Mucosa of descending colon (tissue), 3 donors: ENCODE measurements at regions not wholly inside any gene's neighbourhood (a gene's known extent, or its start where the extent isn't known, plus 50 kb on each side); places are given as distances from the start of the nearest gene placed in this dataset.

Source experiments
- ATAC-seq: fragments of 200-7000 bp; cut with Tn5 transposase; one replicate; pipeline ENCODE4 v1.9.1; 2020; ENCODE audit warnings: mild to moderate bottlenecking, moderate library complexity
- DNase-seq, 3 donors: peaks; one replicate each; pipeline ENCODE4 v3.0.0-alpha.2; 2020
- H3K36me3 ChIP-seq: fragments of 200-600 bp; one replicate; pipeline ENCODE4 v1.8.0; 2021; ENCODE audit warnings: low read depth, mild to moderate bottlenecking
- H3K4me1 ChIP-seq: fragments of 200-600 bp; one replicate; pipeline ENCODE4 v1.8.0; 2021; ENCODE audit warnings: low read depth, mild to moderate bottlenecking
- H3K4me3 ChIP-seq: fragments of 200-600 bp; one replicate; pipeline ENCODE4 v1.8.0; 2021; ENCODE audit warnings: mild to moderate bottlenecking
- H3K9me3 ChIP-seq: fragments of 200-600 bp; one replicate; pipeline ENCODE4 v1.8.0; 2021; ENCODE audit warnings: mild to moderate bottlenecking
- intact Hi-C, 2 donors: fragments of 100-400 bp; cut with DNase I in 1 of 2; cut with micrococcal nuclease in 1 of 2; formaldehyde crosslinking; loops; one replicate each; pipeline versions ENCODE4 v1.11.0 to v1.11.1; 2022; cut with DNase I, micrococcal nuclease
- TF ChIP-seq, protein P1 (sequence below): fragments of 200-600 bp; IDR thresholded peaks from one replicate; pipeline ENCODE4 v1.8.0; 2022; ENCODE audit warnings: antibody characterized with exemption, mild to moderate bottlenecking
- donor health status: DM: no; HTN: no; CAD: no; lungs with moderate emphysema.
- donor health status: DM: no; HTN: no; CAD: no.
- donor health status: DM: no; HTN: yes; CAD: no.

DNA sequence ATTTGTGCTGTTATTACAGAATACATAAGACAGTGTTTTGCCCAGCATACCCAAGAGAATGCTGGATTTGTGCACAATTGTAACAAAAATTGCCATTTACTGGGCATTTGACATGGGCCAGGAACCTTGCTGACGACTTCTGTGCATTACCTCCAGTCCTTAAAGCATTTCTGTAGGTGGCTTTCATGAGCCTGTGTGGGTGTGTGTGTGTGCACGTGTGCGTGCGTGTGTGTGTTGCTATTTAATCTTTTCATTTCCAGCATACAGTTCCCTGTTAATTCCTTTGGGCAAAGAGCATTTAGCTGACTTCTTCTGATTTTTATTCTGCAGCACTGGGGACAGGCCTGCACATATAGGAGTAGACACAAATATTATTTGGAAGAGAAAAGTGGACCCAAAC, 134.4 kb downstream of the CYLD start:
- no peak for DNase-seq
- TF ChIP-seq, protein P1, sequence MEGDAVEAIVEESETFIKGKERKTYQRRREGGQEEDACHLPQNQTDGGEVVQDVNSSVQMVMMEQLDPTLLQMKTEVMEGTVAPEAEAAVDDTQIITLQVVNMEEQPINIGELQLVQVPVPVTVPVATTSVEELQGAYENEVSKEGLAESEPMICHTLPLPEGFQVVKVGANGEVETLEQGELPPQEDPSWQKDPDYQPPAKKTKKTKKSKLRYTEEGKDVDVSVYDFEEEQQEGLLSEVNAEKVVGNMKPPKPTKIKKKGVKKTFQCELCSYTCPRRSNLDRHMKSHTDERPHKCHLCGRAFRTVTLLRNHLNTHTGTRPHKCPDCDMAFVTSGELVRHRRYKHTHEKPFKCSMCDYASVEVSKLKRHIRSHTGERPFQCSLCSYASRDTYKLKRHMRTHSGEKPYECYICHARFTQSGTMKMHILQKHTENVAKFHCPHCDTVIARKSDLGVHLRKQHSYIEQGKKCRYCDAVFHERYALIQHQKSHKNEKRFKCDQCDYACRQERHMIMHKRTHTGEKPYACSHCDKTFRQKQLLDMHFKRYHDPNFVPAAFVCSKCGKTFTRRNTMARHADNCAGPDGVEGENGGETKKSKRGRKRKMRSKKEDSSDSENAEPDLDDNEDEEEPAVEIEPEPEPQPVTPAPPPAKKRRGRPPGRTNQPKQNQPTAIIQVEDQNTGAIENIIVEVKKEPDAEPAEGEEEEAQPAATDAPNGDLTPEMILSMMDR, result no peak
- Histone ChIP-seq H3K4me1 (no peaks in the 10 kb centered on the region), H3K36me3 (no peaks in the 10 kb centered on the region), H3K4me3 (no peak overlapping the region), H3K9me3 (no peaks in the 10 kb centered on the region)
- ATAC-seq, result no peak
- intact Hi-C loops, result no loop called here

DNA sequence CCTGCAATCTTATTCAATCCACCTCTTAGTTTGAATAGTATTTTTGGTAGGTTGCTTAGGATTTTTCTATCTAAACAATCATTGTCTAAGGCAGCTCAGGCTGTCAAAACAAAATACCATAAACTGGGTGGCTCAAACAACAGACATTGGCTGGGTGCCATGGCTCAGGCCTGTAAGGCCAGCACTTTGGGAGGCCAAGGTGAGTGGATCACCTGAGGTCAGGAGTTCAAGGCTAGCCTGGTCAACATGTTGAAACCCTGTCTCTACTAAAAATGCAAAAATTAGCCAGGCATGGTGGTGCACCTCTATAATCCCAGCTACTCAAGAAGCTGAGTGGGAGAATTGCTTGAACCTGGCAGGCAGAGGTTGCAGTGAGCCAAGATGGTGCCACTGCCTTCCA, 126.7 kb downstream of the CYLD start:
- no peak for ATAC-seq
- TF ChIP-seq, protein P1, result no peak
- H3K9me3 ChIP-seq, result no peaks in the 10 kb centered on the region

DNA sequence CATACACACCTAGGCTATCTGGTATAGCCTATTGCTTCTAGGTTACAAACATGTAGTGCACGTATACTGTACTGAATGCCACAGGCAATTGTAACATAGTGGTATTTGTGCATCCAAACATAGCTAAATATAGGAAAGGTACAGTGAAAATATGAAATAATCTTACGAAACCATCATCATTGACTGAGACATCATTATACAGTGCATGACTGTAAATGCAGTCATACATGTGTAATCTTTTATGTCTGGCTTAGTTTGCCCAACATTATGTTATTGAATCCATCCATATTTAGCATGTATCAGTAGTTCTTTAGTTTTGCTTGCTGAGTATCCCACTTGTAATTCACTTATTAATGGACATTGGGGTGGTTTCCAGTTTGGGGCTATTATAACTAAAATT, 124.9 kb downstream of the CYLD start:
- no peaks in the 10 kb centered on the region for H3K36me3 ChIP-seq
- intact Hi-C loops, result no loop called here
- DNase-seq (no peak), ATAC-seq (no peak)
- no peak overlapping the region for H3K4me3 ChIP-seq
- TF ChIP-seq, protein P1, result no peak
- no peaks in the 10 kb centered on the region for H3K9me3 ChIP-seq
- H3K4me1 ChIP-seq, result no peaks in the 10 kb centered on the region

More for the DNA sequence above, 126.7 kb downstream of the CYLD start:
- Histone ChIP-seq H3K4me3 (no peak overlapping the region), H3K36me3 (no peaks in the 10 kb centered on the region), H3K4me1 (no peaks in the 10 kb centered on the region)
- no peak for DNase-seq
- intact Hi-C loops, result no loop called here

DNA sequence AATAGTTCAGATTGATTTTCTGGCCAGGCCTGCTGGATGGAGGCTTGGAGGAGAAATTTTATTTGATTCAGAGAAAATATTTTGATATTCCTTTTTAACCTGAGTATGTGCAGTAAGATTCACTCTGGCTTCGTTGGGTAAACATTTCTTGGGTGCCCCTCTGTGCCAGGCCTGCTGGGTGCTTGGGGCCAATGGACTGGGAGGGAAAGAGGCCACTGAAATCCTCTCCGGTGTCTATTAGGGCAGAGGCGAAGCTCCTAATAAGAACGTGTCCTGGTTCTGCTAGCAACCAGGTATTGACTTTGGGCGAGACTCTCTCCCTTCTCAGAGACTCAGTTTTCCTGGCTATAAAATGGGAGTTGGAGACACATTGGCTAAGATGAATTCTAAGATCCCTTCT, 122.5 kb downstream of the CYLD start:
- Histone ChIP-seq H3K9me3 (no peaks in the 10 kb centered on the region), H3K4me1 (no peaks in the 10 kb centered on the region), H3K36me3 (no peaks in the 10 kb centered on the region), H3K4me3 (no peak overlapping the region)
- intact Hi-C loops, result no loop called here
- ATAC-seq (no peak), DNase-seq (no peak)
- TF ChIP-seq, protein P1, result no peak

DNA sequence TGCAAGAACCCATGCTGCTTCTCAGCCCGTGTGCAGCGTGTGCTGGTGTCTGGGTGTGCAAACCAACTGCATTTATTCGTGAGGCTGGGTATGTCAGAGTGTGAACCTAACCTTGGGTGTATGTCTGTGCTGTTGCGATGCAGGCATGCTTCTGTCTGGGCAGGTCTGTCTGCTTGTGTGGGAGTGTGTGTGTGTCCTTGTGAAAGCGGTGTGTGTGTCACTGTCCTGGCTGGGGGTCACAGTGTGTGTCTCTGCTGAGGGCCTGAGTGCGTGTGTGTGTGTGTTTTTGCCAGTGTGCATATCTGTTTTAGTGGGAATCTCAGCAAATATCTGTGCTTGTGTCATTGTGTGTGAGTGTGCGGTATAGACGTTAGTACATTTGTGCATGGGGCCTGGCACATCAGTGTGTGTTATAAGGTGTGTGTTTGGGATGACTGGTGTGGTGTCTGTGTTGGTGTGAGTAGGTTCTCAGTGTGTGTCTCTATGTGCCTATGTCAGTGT, 121.8 kb downstream of the CYLD start:
- TF ChIP-seq, protein P1, result no peak
- no peak for ATAC-seq

More for the DNA sequence above, 121.8 kb downstream of the CYLD start:
- Histone ChIP-seq H3K4me3 (no peak overlapping the region), H3K9me3 (no peaks in the 10 kb centered on the region), H3K36me3 (no peaks in the 10 kb centered on the region), H3K4me1 (no peaks in the 10 kb centered on the region)
- DNase-seq, result no peak
- intact Hi-C loops, result no loop called here
